ENCODE measurements at regions not wholly inside any gene's neighbourhood (a gene's known extent, or its start where the extent isn't known, plus 50 kb on each side); places are given as distances from the start of the nearest gene placed in this dataset.

DNA sequence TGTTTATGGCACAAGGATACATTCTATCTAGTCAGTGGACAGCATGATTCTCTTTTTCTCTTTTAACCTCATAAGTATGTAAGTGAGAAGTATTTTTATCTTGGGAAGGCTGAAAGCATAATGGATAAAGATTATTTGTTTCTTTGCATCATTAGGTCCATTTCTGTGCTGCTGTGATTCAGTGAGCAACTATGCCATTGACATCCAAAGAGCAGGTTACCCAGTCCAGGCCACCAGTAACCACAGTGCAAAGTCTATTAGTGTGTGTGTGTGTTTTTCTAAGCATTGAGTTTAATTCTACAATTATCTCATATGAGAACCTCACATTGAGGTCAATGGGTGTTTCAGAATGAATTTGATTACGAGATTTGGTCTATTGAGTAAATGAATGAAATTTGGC is 158.8 kb upstream of the DACH1 start:
- DNase-seq (ENCODE audit: unreplicated experiment) = no peak
- no TSS peak for BruUV-seq (replicated peaks)
- no peaks in the 10 kb centered on the region for H3K4me1 Mint-ChIP-seq (ENCODE audit: insufficient read depth, unreplicated experiment)
- H3K4me3 Mint-ChIP-seq (ENCODE audit: unreplicated experiment) = no peak overlapping the region
- no peaks in the 10 kb centered on the region for H3K36me3 Mint-ChIP-seq (ENCODE audit: insufficient read depth, unreplicated experiment)
- POLR2A ChIA-PET = no interaction called here
- H3K9me3 Mint-ChIP-seq (ENCODE audit: unreplicated experiment) = no peaks in the 10 kb centered on the region
- CTCF ChIA-PET = no interaction called here
- no peak overlapping the region for H3K27ac Mint-ChIP-seq (ENCODE audit: low read depth, unreplicated experiment)
- no peak for TF ChIP-seq CTCF (IDR thresholded peaks at IDR 0.05; ENCODE audit: unreplicated experiment)
- intact Hi-C loops (cut with micrococcal nuclease) = no loop called here
- H3K27me3 Mint-ChIP-seq (ENCODE audit: insufficient read depth, unreplicated experiment) = no peaks in the 10 kb centered on the region

GRCh38 chr13:72023895-72024294 is 156.9 kb upstream of the DACH1 start:
- no peak for DNase-seq (ENCODE audit: unreplicated experiment)
- no peaks in the 10 kb centered on the region for H3K4me1 Mint-ChIP-seq (ENCODE audit: insufficient read depth, unreplicated experiment)
- no peak for TF ChIP-seq CTCF (IDR thresholded peaks at IDR 0.05; ENCODE audit: unreplicated experiment)
- H3K4me3 Mint-ChIP-seq (ENCODE audit: unreplicated experiment) = no peak overlapping the region
- H3K27me3 Mint-ChIP-seq (ENCODE audit: insufficient read depth, unreplicated experiment) = no peaks in the 10 kb centered on the region
- no TSS peak for BruUV-seq (replicated peaks)
- no peaks in the 10 kb centered on the region for H3K9me3 Mint-ChIP-seq (ENCODE audit: unreplicated experiment)
- ChIA-PET CTCF (no interaction called here), POLR2A (no interaction called here)
- intact Hi-C loops (cut with micrococcal nuclease) = no loop called here
- no peaks in the 10 kb centered on the region for H3K36me3 Mint-ChIP-seq (ENCODE audit: insufficient read depth, unreplicated experiment)
- no peak overlapping the region for H3K27ac Mint-ChIP-seq (ENCODE audit: low read depth, unreplicated experiment)

GRCh38 chr13:72005455-72005854 is 138.5 kb upstream of the DACH1 start:
- H3K4me3 Mint-ChIP-seq (ENCODE audit: unreplicated experiment) = no peak overlapping the region
- peaks cover 7% of the 10 kb centered on the region for H3K9me3 Mint-ChIP-seq (ENCODE audit: unreplicated experiment)
- TF ChIP-seq CTCF (IDR thresholded peaks at IDR 0.05; ENCODE audit: unreplicated experiment) = no peak
- H3K27ac Mint-ChIP-seq (ENCODE audit: low read depth, unreplicated experiment) = no peak overlapping the region
- no peak for DNase-seq (ENCODE audit: unreplicated experiment)
- H3K4me1 Mint-ChIP-seq (ENCODE audit: insufficient read depth, unreplicated experiment) = no peaks in the 10 kb centered on the region
- intact Hi-C loops (cut with micrococcal nuclease) = no loop called here
- POLR2A ChIA-PET = no interaction called here
- no peaks in the 10 kb centered on the region for H3K36me3 Mint-ChIP-seq (ENCODE audit: insufficient read depth, unreplicated experiment)
- H3K27me3 Mint-ChIP-seq (ENCODE audit: insufficient read depth, unreplicated experiment) = peaks cover 14% of the 10 kb centered on the region
- CTCF ChIA-PET = no interaction called here
- no TSS peak for BruUV-seq (replicated peaks)

DNA sequence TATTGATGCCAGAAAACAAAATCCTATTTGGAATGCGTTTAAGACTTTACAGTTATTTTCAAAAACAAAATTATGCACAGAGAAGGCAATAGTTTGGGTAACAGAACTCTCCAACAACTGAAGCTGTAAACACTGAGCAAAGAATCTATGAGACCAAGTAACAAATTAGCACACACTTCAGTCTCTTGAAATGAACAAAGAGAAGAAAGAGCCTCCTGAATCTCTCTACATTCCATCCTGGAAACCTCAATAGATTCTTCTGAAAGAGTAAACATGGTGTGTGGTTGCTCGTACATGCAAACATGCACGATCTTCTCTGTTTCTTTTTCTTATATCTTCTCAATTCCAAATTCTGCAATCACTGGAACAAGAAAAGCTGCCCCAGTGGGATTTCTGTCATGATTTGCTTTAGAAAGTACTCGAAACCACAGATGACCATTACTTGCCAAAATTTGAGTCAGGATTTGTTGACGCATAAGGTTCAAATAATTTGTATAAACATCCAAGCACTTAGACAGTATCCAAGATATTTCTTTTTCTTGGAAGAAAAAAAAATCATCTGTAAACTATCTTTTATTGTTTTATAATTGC is 137.9 kb upstream of the DACH1 start:
- H3K4me3 Mint-ChIP-seq (ENCODE audit: unreplicated experiment) = no peak overlapping the region
- no peak for TF ChIP-seq CTCF (IDR thresholded peaks at IDR 0.05; ENCODE audit: unreplicated experiment)
- no peaks in the 10 kb centered on the region for H3K36me3 Mint-ChIP-seq (ENCODE audit: insufficient read depth, unreplicated experiment)
- DNase-seq (ENCODE audit: unreplicated experiment) = no peak
- ChIA-PET POLR2A (no interaction called here), CTCF (no interaction called here)
- no peaks in the 10 kb centered on the region for H3K4me1 Mint-ChIP-seq (ENCODE audit: insufficient read depth, unreplicated experiment)
- intact Hi-C loops (cut with micrococcal nuclease) = no loop called here
- H3K27ac Mint-ChIP-seq (ENCODE audit: low read depth, unreplicated experiment) = no peak overlapping the region
- no TSS peak for BruUV-seq (replicated peaks)
- H3K27me3 Mint-ChIP-seq (ENCODE audit: insufficient read depth, unreplicated experiment) = peaks cover 14% of the 10 kb centered on the region
- H3K9me3 Mint-ChIP-seq (ENCODE audit: unreplicated experiment) = peaks cover 7% of the 10 kb centered on the region

All from MCF 10A (cell line).